GM10266 (cell line): ENCODE measurements at regions not wholly inside any gene's neighbourhood (a gene's known extent, or its start where the extent isn't known, plus 50 kb on each side); places are given as distances from the start of the nearest gene placed in this dataset.

ENCODE experiments used
- DNase-seq: peaks from one replicate; pipeline ENCODE4 v3.0.0; 2012; ENCODE audit errors: extremely low spot score
- CTCF ChIP-seq: IDR thresholded peaks from 2 replicates; pipeline ENCODE4 v1.5.1; 2012; ENCODE audit warnings: mild to moderate bottlenecking, low read depth; ENCODE audit not compliant: control insufficient read depth, insufficient read depth; ENCODE audit errors: missing control alignments

GRCh38 chr7:54860003-54860775 is 101.2 kb upstream of the SEC61G start:
- TF ChIP-seq CTCF: no peak

GRCh38 chr7:54860843-54861242 is 101.8 kb upstream of the SEC61G start:
- no peak for DNase-seq
- TF ChIP-seq CTCF: no peak

More at GRCh38 chr7:54860003-54860775, 101.2 kb upstream of the SEC61G start:
- no peak for DNase-seq

- no peak for TF ChIP-seq CTCF
- no peak for DNase-seq
These were observed 105.7 kb upstream of the SEC61G start for GRCh38 chr7:54864663-54865062.

- no peak for DNase-seq
- no peak for TF ChIP-seq CTCF
These were observed 110.5 kb upstream of the SEC61G start for GRCh38 chr7:54869523-54869922.

- DNase-seq: no peak
- no peak for TF ChIP-seq CTCF
These were observed 115.8 kb upstream of the SEC61G start for GRCh38 chr7:54874804-54875203.

GRCh38 chr7:54877683-54878082 is 118.7 kb upstream of the SEC61G start:
- DNase-seq: no peak
- TF ChIP-seq CTCF: no peak

- DNase-seq: no peak
- no peak for TF ChIP-seq CTCF
These were observed 119.3 kb upstream of the SEC61G start for GRCh38 chr7:54878339-54878738.
